K562 (cell line): ENCODE measurements at regions not wholly inside any gene's neighbourhood (a gene's known extent, or its start where the extent isn't known, plus 50 kb on each side); places are given as distances from the start of the nearest gene placed in this dataset.

Experiments
- ATAC-seq: fragments of 200-7000 bp; cut with Tn5 transposase; 3 replicates; pipeline ENCODE4 v1.9.1; 2020; ENCODE audit warnings: moderate library complexity
- BruUV-seq: library from RNA; stranded (reverse); fragments of 400-500 nt; replicated peaks from 2 replicates; lab custom pipeline; 2021; lab: Mats Ljungman, UMichigan
- CTCF ChIA-PET: fragments of 300-600 bp; formaldehyde crosslinking; extraction: SDS; loops from one replicate; lab custom pipeline; 2021; ENCODE audit warnings: low intra/inter-chr PET ratio; lab: Yijun Ruan, JAX
- POLR2A ChIA-PET: fragments of 300-600, 350-650 bp; sonication (Branson Sonifier 250); formaldehyde crosslinking; extraction: SDS; loops from one replicate; lab custom pipeline; 2021; ENCODE audit warnings: antibody characterized with exemption, inconsistent platforms; lab: Yijun Ruan, JAX
- DNase-seq, 4 experiments: peaks; one replicate each; pipeline versions ENCODE4 v3.0.0 to v3.0.0-alpha.2; 2011 to 2018; ENCODE audit warnings: low spot score in 3 of 4, mixed read lengths in 3 of 4; ENCODE audit errors: extremely low read depth in 1 of 4
- FAIRE-seq: peaks from 2 replicates; lab custom pipeline; 2011; peaks lifted over from hg19 to GRCh38; lab: Jason Lieb, UNC
- H2AFZ ChIP-seq: 2 replicates; pipeline ENCODE4 v1.6.0; 2011; ENCODE audit warnings: low read depth, low read length, control low read depth, inconsistent platforms
- H3K27ac ChIP-seq: fragments of 200-600 bp; 3 replicates; pipeline ENCODE4 v1.8.0; 2011; ENCODE audit warnings: low read depth, mild to moderate bottlenecking, control low read depth, inconsistent platforms, low read length, moderate library complexity, mixed read lengths; ENCODE audit errors: extremely low read depth
- H3K27me3 ChIP-seq, 2 experiments: fragments of 300-600 bp in 1 of 2; 2 replicates in 1 of 2; 3 replicates in 1 of 2; pipeline versions ENCODE4 v1.6.0 to v1.8.0; 2011; ENCODE audit warnings: inconsistent platforms in 2 of 2, low read length in 2 of 2, mild to moderate bottlenecking in 1 of 2, mixed read lengths in 1 of 2, moderate library complexity in 1 of 2; ENCODE audit not compliant: control insufficient read depth in 2 of 2, insufficient read depth in 2 of 2
- H3K36me3 ChIP-seq: fragments of 300-600 bp; 3 replicates; pipeline ENCODE4 v1.8.0; 2011; ENCODE audit warnings: mild to moderate bottlenecking, low read length, inconsistent platforms; ENCODE audit not compliant: control insufficient read depth, insufficient read depth
- H3K4me1 ChIP-seq, 2 experiments: fragments of 200-600 bp in 1 of 2; replicated peaks in 1 of 2; 2 replicates in 1 of 2; 3 replicates in 1 of 2; pipeline versions ENCODE4 v1.5.1 to v1.8.0; 2011; ENCODE audit warnings: inconsistent platforms in 2 of 2, low read length in 2 of 2, mild to moderate bottlenecking in 1 of 2, mixed read lengths in 1 of 2, moderate library complexity in 1 of 2; ENCODE audit not compliant: control insufficient read depth in 2 of 2, insufficient read depth in 2 of 2
- H3K4me2 ChIP-seq: 2 replicates; pipeline ENCODE4 v1.6.1; 2011; ENCODE audit warnings: low read length, control low read depth, inconsistent platforms, mixed read lengths; ENCODE audit not compliant: insufficient read depth
- H3K4me3 ChIP-seq: fragments of 200-600 bp; sonication (generic), shearing (Covaris generic); 2 replicates; pipeline ENCODE4 v1.5.1; 2016; ENCODE audit warnings: control low read depth, inconsistent platforms
- H3K79me2 ChIP-seq: fragments of 200-600 bp; 3 replicates; pipeline ENCODE4 v1.8.0; 2011; ENCODE audit warnings: low read length, inconsistent platforms; ENCODE audit not compliant: control insufficient read depth, insufficient read depth
- H3K9ac ChIP-seq, 2 experiments: 2 replicates each; pipeline versions ENCODE4 v1.6.0 to v1.6.1; 2011; ENCODE audit warnings: low read depth in 2 of 2, low read length in 2 of 2, control low read depth in 1 of 2, inconsistent platforms in 1 of 2, mild to moderate bottlenecking in 1 of 2, mixed read lengths in 1 of 2; ENCODE audit not compliant: insufficient read depth in 1 of 2
- H3K9me1 ChIP-seq: one replicate; pipeline ENCODE4 v1.6.0; 2011; ENCODE audit warnings: inconsistent platforms, mild to moderate bottlenecking, low read length, moderate library complexity; ENCODE audit not compliant: control insufficient read depth, insufficient read depth
- H3K9me3 ChIP-seq: replicated peaks from 2 replicates; pipeline ENCODE4 v1.5.1; 2011; ENCODE audit warnings: low read depth, low read length, inconsistent platforms; ENCODE audit not compliant: control insufficient read depth, insufficient read depth
- H4K20me1 ChIP-seq: replicated peaks from 2 replicates; pipeline ENCODE4 v1.6.1; 2011; ENCODE audit warnings: low read length, inconsistent platforms, mixed read lengths; ENCODE audit not compliant: control insufficient read depth, insufficient read depth
- AFF1 ChIP-seq, 2 experiments: fragments of 450-650 bp; IDR thresholded peaks; 2 replicates each; pipeline ENCODE4 v1.6.1; 2018; ENCODE audit warnings: mild to moderate bottlenecking in 2 of 2, low read depth in 1 of 2; ENCODE audit not compliant: partially characterized antibody in 2 of 2
- CAMTA2 ChIP-seq: fragments of 250-450 bp; sonication (Bioruptor Pico); conservative IDR thresholded peaks from 2 replicates; pipeline ENCODE4 v1.5.1; 2022
- DDX20 ChIP-seq: fragments of 450-650 bp; IDR thresholded peaks from 2 replicates; pipeline ENCODE4 v1.6.1; 2016; ENCODE audit warnings: missing genetic modification characterization, low read depth, mild to moderate bottlenecking, missing compliant biosample characterization, moderate library complexity
- E2F3 ChIP-seq: fragments of 250-450 bp; sonication (Bioruptor Pico); IDR thresholded peaks from 2 replicates; pipeline ENCODE4 v1.4.0; 2020; ENCODE audit warnings: mild to moderate bottlenecking
- ESRRB ChIP-seq: fragments of 250-450 bp; sonication (Bioruptor Pico); IDR thresholded peaks from 2 replicates; pipeline ENCODE4 v1.5.0; 2020; ENCODE audit warnings: mild to moderate bottlenecking, moderate library complexity, borderline replicate concordance
- FIP1L1 ChIP-seq: fragments of 200-400 bp; formaldehyde crosslinking; IDR thresholded peaks from 2 replicates; pipeline ENCODE4 v1.6.1; 2018; ENCODE audit warnings: mild to moderate bottlenecking, low read depth, low read length; ENCODE audit not compliant: poor library complexity, severe bottlenecking
- MECOM ChIP-seq: fragments of 250-450 bp; sonication (Bioruptor Pico); IDR thresholded peaks from 2 replicates; pipeline ENCODE4 v1.8.0; 2022; ENCODE audit warnings: inconsistent platforms
- SRSF1 ChIP-seq: fragments of 200-400 bp; formaldehyde crosslinking; IDR thresholded peaks from 2 replicates; pipeline ENCODE4 v1.6.1; 2017; ENCODE audit warnings: mild to moderate bottlenecking, low read depth, low read length, moderate library complexity
- TRIM24 ChIP-seq, 2 experiments: fragments of 450-650 bp; IDR thresholded peaks; 2 replicates each; pipeline ENCODE4 v1.6.1; 2016
- TRIM25 ChIP-seq: fragments of 450-650 bp; IDR thresholded peaks from 2 replicates; pipeline ENCODE4 v1.7.0; 2016; ENCODE audit warnings: borderline replicate concordance
- TSHZ1 ChIP-seq: fragments of 250-450 bp; sonication (Bioruptor Pico); IDR thresholded peaks from 2 replicates; pipeline ENCODE4 v1.4.0; 2020; ENCODE audit warnings: mild to moderate bottlenecking, moderate library complexity
- ZNF79 ChIP-seq: fragments of 250-450 bp; sonication (Bioruptor Pico); IDR thresholded peaks from 2 replicates; pipeline ENCODE4 v1.4.0; 2020; ENCODE audit warnings: low read depth, mild to moderate bottlenecking, moderate library complexity
- WGBS: fragments of 100-300 bp; shearing (Covaris generic); methylation state at CpG from one replicate; pipeline ENCODE4 v1.1.6; 2016; ENCODE audit warnings: low coverage, mixed read lengths; ENCODE audit not compliant: insufficient coverage; ENCODE audit errors: missing lambda C conversion rate; 5-methylcytosine and 5-hydroxymethylcytosine counted together
- in situ Hi-C: fragments of 300-500 bp; cut with MboI; formaldehyde crosslinking; loops from 4 replicates; pipeline ENCODE4 v1.15.0; 2018; ENCODE audit warnings: inconsistent platforms, mixed read lengths
- intact Hi-C: fragments of 100-400 bp; cut with micrococcal nuclease; formaldehyde crosslinking; loops from 2 replicates; pipeline ENCODE4 v1.14.2; 2022

GRCh38 chr2:54030396-54030741 is 59.6 kb upstream of the PSME4 start:
- no peak overlapping the region for H2AFZ ChIP-seq
- no peaks in the 10 kb centered on the region for H3K27me3 ChIP-seq
- no peak overlapping the region for H3K4me3 ChIP-seq
- H3K4me1 ChIP-seq: peaks cover 0 to 9% of the 10 kb centered on the region in 2 experiments; a peak in 2 of 5 replicates
- no peaks in the 10 kb centered on the region for H3K9me3 ChIP-seq
- H3K27ac ChIP-seq: no peak overlapping the region
- ChIA-PET CTCF (no interaction called here), POLR2A (no interaction called here)
- no peaks in the 10 kb centered on the region for H3K79me2 ChIP-seq
- in situ Hi-C loops: no loop called here
- ATAC-seq (no peak; the same call in 2 of the 3 replicates), DNase-seq (no peak), FAIRE-seq (no peak)
- WGBS: 67% methylated on average over 9 of the region's 9 CpGs
- no TSS peak for BruUV-seq
- H3K36me3 ChIP-seq: no peaks in the 10 kb centered on the region
- intact Hi-C loops: no loop called here
- no peaks in the 10 kb centered on the region for H3K9me1 ChIP-seq
- H3K4me2 ChIP-seq: no peak overlapping the region
- no peak overlapping the region for H3K9ac ChIP-seq
- TF ChIP-seq DDX20 (tag) (no peak), E2F3 (CRISPR knock-in tag) (no peak), ZNF79 (CRISPR knock-in tag) (no peak), AFF1 (IDR thresholded peaks at IDR 0.05; ENCODE audit: low read depth in 1 of 2, partially characterized antibody in 2 of 2) (no peak), ESRRB (CRISPR knock-in tag) (no peak), FIP1L1 (no peak), TSHZ1 (CRISPR knock-in tag) (no peak), TRIM24 (IDR thresholded peaks at IDR 0.05) (no peak), CAMTA2 (CRISPR knock-in tag) (no peak), SRSF1 (no peak), TRIM25 (no peak), MECOM (CRISPR knock-in tag) (no peak)
- H4K20me1 ChIP-seq: no peaks in the 10 kb centered on the region
